GM12872 (cell line): ENCODE measurements at regions not wholly inside any gene's neighbourhood (a gene's known extent, or its start where the extent isn't known, plus 50 kb on each side); places are given as distances from the start of the nearest gene placed in this dataset.

Source experiments
- TF ChIP-seq, protein P1 (sequence below): IDR thresholded peaks from 3 replicates; pipeline ENCODE4 v1.5.1; 2011; ENCODE audit warnings: low read depth, mild to moderate bottlenecking, low read length, moderate library complexity; ENCODE audit not compliant: insufficient read depth

DNA sequence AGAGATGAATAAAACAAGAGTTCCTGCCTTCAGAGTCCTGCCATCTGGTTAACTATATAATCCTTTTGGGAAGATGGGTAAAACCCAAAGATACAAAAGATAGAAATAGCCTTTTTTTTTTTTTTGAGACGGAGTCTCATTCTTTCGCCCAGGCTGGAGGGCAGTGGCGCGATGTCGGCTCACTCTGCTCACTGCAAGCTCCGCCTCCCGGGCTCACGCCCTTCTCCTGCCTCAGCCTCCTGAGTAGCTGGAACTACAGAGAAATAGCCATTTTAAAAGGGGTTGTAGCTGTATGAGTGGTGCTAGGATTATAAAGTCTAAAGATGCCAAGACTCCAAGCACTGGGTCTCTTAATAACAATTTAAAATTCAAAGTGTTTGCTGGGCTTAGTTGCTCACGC lies 97.2 kb downstream of the KDR start:
- TF ChIP-seq, protein P1, sequence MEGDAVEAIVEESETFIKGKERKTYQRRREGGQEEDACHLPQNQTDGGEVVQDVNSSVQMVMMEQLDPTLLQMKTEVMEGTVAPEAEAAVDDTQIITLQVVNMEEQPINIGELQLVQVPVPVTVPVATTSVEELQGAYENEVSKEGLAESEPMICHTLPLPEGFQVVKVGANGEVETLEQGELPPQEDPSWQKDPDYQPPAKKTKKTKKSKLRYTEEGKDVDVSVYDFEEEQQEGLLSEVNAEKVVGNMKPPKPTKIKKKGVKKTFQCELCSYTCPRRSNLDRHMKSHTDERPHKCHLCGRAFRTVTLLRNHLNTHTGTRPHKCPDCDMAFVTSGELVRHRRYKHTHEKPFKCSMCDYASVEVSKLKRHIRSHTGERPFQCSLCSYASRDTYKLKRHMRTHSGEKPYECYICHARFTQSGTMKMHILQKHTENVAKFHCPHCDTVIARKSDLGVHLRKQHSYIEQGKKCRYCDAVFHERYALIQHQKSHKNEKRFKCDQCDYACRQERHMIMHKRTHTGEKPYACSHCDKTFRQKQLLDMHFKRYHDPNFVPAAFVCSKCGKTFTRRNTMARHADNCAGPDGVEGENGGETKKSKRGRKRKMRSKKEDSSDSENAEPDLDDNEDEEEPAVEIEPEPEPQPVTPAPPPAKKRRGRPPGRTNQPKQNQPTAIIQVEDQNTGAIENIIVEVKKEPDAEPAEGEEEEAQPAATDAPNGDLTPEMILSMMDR: no peak

DNA sequence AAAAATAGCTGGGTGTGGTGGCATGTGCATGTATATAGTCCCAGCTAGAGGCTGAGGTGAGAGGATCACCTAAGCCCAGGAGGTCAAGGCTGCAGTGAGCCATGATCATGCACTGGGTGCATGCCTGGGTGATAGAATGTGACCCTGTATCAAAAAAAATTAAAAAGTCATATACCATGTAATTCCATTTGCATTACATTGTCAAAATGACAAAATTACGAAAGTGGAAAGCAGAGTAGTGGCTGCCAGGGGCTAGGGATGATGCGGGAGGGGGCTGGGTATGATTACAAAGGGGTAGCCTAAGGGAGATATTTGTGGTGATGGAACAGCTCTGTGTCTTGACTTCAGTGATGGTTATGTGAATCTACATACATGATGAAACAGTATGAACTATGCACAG lies 97.8 kb downstream of the KDR start:
- TF ChIP-seq, protein P1: no peak

DNA sequence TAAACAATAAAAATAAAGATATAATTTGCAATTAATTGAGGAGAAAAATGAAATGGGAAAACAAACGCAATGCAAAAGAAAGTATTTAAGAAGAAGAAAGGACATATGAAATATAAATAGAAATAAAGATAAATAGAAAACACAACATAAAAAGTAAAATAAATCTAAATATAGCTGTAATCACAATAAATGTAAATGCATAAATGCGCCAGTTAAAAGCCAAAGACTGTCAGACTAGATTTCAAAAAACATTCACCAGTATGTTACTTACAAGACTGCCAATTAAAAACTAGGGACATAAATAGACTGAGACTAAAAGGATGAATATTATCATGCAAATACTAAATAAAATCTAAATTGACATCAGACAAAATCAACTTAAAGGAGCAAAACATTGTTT lies 102.4 kb downstream of the KDR start:
- TF ChIP-seq, protein P1: no peak

DNA sequence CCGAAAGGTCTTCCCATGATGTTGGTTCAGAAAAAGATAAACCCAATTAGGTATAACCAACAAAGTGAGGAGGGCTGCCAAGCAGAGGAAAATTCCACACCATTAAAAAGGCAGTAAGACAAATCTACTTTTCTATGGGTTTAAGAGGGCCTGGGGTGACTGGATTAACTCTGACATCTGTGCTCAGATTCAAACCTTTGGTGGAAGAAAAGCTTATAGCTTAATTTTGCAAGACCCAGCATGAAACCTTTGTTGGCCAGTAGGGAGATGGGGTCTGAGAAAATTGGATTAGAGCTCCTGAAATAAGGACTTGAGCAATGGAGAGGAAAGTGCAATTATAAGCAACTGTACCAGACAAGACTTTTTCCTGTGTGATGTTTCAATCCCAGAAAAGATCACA lies 104.2 kb downstream of the KDR start:
- TF ChIP-seq, protein P1: no peak

DNA sequence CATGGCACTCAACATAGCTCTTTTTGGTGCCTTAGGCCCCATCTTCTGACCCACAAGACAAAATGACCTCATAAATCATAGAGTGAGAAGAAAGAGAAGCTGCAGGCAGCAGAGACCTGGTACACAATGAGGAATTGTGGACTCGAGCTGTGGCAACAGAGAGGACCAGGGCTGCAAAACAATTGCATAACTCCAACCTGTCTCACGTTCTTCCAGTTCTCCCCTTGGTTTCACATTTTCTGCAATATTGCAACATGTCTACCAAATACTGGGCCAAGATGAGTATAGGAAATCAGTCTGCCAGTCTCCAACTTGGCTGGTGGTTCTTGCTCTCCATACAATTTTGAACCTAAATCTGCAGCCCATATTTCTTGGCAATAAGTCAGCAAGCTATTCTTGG lies 105.3 kb downstream of the KDR start:
- TF ChIP-seq, protein P1: no peak

DNA sequence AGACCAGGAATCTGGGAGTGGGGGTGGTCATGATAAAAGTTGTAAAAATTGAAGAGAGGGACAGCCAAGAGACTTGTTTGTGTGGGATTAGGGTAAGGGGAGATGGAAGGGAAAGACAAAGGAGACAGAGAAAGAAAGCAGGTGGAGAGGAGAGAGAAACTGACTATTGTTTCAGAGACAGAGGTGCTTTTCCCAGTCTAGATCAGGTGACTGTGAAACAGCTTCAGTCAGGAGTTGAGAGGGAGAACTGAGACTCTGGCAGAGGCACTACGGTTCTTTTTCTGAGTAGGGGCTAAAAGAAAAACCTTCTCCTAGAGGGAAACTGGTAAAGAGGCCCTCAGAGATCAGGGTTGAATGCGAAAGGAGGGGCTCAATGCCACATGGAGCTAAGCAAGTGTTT lies 106.4 kb downstream of the KDR start:
- TF ChIP-seq, protein P1: no peak

DNA sequence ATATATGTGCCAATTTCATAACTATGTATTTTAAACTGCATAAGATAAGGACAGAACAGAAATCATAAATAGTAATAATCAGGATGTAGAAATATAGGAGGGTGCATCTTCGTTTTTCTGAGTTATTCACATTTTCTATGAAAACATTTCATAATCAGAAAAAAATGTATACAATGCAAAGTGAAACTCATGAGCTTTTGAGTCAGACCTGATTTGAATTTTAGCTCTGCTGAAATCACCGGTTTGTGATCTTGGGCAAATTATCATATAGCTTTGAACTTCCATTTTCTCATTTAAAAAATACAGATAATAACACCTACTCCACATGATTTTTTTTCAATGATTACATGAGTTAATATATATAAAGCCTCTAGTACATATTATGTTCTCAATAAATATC lies 106.9 kb downstream of the KDR start:
- TF ChIP-seq, protein P1: no peak

DNA sequence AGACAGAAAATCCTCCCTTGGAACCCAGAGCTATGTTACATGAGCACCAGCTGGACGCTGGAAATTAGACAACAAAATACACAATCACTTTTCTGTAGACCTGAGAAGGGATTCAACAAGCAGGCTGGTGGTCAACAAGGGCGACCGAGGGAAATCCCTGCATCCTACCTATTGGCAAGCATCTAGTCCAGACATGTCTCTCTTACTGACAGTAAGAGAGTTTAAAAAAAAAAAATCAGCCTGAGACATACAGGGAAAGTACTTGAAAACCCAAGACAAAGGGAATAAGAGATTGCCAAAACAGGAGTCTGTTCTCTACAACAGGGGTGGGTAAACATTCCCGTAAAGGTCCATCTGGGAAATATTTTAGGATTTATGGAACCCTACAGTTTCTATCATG lies 108.0 kb downstream of the KDR start:
- TF ChIP-seq, protein P1: no peak
